Mesothelial cell of epicardium (in vitro differentiated cells): ENCODE measurements at regions not wholly inside any gene's neighbourhood (a gene's known extent, or its start where the extent isn't known, plus 50 kb on each side); places are given as distances from the start of the nearest gene placed in this dataset.

Experiments used
- DNase-seq, 2 experiments: peaks; one replicate each; pipeline ENCODE4 v3.0.0; 2021; ENCODE audit warnings: low spot score in 2 of 2; ENCODE audit not compliant: unreplicated experiment in 2 of 2
- H3K27ac Mint-ChIP-seq: 2 replicates; pipeline ENCODE4 v1.8.0; 2021; ENCODE audit warnings: mixed read lengths
- H3K27me3 Mint-ChIP-seq: 2 replicates; pipeline ENCODE4 v1.8.0; 2021; ENCODE audit warnings: low read depth, mixed read lengths
- H3K36me3 Mint-ChIP-seq: 2 replicates; pipeline ENCODE4 v1.8.0; 2021; ENCODE audit warnings: mixed read lengths
- H3K4me1 Mint-ChIP-seq: 2 replicates; pipeline ENCODE4 v1.8.0; 2021; ENCODE audit warnings: mixed read lengths
- H3K4me3 Mint-ChIP-seq: 2 replicates; pipeline ENCODE4 v1.8.0; 2021; ENCODE audit warnings: mild to moderate bottlenecking, moderate library complexity, mixed read lengths
- H3K9me3 Mint-ChIP-seq: 2 replicates; pipeline ENCODE4 v1.8.0; 2021; ENCODE audit warnings: mixed read lengths
- TF ChIP-seq, protein P1 (sequence below): fragments of 200-600 bp; sonication (generic); IDR thresholded peaks from one replicate; pipeline ENCODE4 v1.5.0; 2021; ENCODE audit warnings: antibody characterized with exemption; ENCODE audit not compliant: unreplicated experiment

DNA sequence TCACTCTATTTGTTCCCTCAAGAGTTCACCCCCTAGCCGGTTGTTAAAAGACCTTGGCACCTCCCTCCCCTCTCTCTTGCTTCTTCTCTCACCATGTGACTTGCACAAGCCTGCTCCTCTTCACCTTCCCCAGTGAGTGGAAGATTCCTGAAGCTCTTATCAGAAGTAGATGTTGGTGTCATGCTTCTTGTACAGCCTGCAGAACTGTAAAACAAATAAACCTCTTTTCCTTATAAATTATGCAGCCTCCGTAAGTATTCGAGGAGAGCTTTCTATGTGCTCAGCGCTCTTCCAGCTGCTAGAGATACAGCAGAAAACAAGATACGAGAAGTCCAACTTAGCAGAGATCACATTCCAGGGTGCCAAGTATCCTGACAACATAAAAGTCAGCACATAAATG, 147.0 kb upstream of the RUNX1 start:
- Mint-ChIP-seq H3K27ac (no peak overlapping the region), H3K4me1 (peaks cover 8% of the 10 kb centered on the region), H3K9me3 (peaks cover 23% of the 10 kb centered on the region), H3K4me3 (no peak overlapping the region), H3K36me3 (no peaks in the 10 kb centered on the region), H3K27me3 (no peaks in the 10 kb centered on the region)
- no peak for DNase-seq
- TF ChIP-seq, protein P1, sequence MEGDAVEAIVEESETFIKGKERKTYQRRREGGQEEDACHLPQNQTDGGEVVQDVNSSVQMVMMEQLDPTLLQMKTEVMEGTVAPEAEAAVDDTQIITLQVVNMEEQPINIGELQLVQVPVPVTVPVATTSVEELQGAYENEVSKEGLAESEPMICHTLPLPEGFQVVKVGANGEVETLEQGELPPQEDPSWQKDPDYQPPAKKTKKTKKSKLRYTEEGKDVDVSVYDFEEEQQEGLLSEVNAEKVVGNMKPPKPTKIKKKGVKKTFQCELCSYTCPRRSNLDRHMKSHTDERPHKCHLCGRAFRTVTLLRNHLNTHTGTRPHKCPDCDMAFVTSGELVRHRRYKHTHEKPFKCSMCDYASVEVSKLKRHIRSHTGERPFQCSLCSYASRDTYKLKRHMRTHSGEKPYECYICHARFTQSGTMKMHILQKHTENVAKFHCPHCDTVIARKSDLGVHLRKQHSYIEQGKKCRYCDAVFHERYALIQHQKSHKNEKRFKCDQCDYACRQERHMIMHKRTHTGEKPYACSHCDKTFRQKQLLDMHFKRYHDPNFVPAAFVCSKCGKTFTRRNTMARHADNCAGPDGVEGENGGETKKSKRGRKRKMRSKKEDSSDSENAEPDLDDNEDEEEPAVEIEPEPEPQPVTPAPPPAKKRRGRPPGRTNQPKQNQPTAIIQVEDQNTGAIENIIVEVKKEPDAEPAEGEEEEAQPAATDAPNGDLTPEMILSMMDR, result no peak

- DNase-seq, result no peak
These were observed 146.1 kb upstream of the RUNX1 start for GRCh38 chr21:35195232-35195631.

DNA sequence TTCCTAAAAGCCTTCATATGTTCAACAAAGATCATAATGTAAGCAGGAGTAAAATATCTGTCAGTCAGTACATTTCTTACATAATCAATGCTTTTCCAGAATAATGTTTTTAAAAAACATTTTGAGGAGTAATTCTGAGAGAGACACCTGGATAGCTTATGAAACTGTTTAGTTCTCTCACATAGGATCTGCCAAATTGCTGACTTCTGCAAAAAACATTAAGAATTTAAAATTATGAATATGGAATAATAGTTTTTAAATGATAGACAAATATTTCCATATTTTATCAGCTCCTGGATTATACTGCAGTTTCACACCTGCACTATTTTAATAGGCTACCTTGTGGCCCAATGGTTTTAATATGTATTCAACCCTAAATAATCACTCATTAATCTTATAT, 142.7 kb upstream of the RUNX1 start:
- Mint-ChIP-seq H3K4me3 (no peak overlapping the region), H3K9me3 (peaks cover 18% of the 10 kb centered on the region), H3K4me1 (peaks cover 25% of the 10 kb centered on the region), H3K27me3 (no peaks in the 10 kb centered on the region), H3K36me3 (no peaks in the 10 kb centered on the region), H3K27ac (no peak overlapping the region)
- TF ChIP-seq, protein P1, result no peak
- DNase-seq, result no peak

More at GRCh38 chr21:35195232-35195631, 146.1 kb upstream of the RUNX1 start:
- H3K9me3 Mint-ChIP-seq, result peaks cover 23% of the 10 kb centered on the region
- H3K4me1 Mint-ChIP-seq, result peaks cover 13% of the 10 kb centered on the region
- H3K27me3 Mint-ChIP-seq, result no peaks in the 10 kb centered on the region
- TF ChIP-seq, protein P1, result no peak
- no peaks in the 10 kb centered on the region for H3K36me3 Mint-ChIP-seq
- no peak overlapping the region for H3K27ac Mint-ChIP-seq
- H3K4me3 Mint-ChIP-seq, result no peak overlapping the region

DNA sequence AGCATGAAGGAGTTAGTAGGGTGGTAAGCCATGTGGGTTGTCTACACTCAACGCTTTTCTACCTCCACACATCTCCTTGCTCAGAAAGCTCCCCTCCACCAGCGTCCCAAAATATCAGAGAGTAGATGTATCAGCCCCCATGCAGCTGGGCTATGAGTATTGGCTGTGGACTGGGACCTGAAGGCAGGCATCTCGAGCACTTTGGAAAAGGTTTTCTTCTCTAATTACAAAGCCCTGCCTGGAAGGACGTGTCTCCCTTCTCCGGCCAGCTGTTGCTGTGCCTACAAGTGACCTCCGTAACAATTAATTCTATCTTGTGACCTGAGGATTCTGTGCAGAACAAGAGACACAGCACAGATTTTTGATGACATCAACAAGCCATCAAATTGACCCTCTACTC, 142.0 kb upstream of the RUNX1 start:
- Mint-ChIP-seq H3K36me3 (no peaks in the 10 kb centered on the region), H3K4me1 (peaks cover 27% of the 10 kb centered on the region), H3K4me3 (no peak overlapping the region), H3K9me3 (peaks cover 12% of the 10 kb centered on the region), H3K27me3 (no peaks in the 10 kb centered on the region), H3K27ac (no peak overlapping the region)
- TF ChIP-seq, protein P1, result no peak
- DNase-seq, result no peak

- H3K27me3 Mint-ChIP-seq, result no peaks in the 10 kb centered on the region
- H3K27ac Mint-ChIP-seq, result no peak overlapping the region
- peaks cover 27% of the 10 kb centered on the region for H3K4me1 Mint-ChIP-seq
- TF ChIP-seq, protein P1, result no peak
- H3K36me3 Mint-ChIP-seq, result no peaks in the 10 kb centered on the region
- H3K9me3 Mint-ChIP-seq, result peaks cover 6% of the 10 kb centered on the region
- H3K4me3 Mint-ChIP-seq, result no peak overlapping the region
- no peak for DNase-seq
These were observed 141.1 kb upstream of the RUNX1 start for GRCh38 chr21:35190201-35190701.
